HG02623 (cell line): ENCODE measurements at regions not wholly inside any gene's neighbourhood (a gene's known extent, or its start where the extent isn't known, plus 50 kb on each side); places are given as distances from the start of the nearest gene placed in this dataset.
"Not testable (repeated sequence)": the region's sequence is repeated elsewhere in the genome, so short reads cannot be mapped to it uniquely, and the experiment has no call there.

Experiments
- ATAC-seq: cut with Tn5 transposase; IDR thresholded peaks from one replicate; pipeline ENCODE4 v1.9.1; 2021; ENCODE audit warnings: moderate library complexity; ENCODE audit not compliant: unreplicated experiment

DNA sequence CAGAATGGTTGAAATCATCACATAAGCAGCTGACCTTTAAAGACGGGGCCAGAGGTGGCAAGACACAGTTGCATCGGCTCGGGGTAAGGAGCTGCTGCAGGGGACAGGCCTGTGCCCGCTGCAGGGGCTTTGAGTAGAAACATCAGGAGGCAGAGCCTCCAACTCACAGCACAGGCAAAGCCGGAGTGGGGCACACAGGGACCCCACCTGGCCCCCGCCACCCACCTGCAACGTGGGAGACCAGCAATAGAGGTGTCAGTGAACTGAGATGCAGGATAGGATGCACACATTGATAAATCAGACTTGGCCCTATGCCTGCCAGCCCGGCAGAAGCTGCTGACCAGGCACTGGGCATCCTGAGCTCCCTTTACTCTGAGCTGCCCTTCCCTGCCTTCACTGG, 257.2 kb downstream of the NPHP4 start:
- ATAC-seq: no peak

DNA sequence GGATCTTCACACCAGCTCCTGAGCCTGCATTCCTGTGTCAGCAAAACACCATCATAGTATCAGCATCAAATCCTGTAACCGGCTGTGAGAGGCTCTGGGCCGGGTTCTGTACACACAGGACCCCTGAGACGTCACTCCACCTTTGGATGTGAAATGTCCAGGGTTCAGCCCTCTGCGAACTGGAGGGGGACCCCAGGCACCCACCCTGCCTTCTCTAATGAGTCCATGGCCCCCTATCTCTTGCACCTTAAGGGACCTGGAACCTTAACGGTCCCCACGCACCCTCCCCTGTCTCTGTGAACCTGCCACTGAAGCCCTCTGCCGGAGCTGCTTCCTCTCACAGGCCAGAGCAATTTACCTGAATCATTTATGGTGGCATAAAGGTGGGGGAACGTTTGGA, 257.8 kb downstream of the NPHP4 start:
- ATAC-seq: no peak

DNA sequence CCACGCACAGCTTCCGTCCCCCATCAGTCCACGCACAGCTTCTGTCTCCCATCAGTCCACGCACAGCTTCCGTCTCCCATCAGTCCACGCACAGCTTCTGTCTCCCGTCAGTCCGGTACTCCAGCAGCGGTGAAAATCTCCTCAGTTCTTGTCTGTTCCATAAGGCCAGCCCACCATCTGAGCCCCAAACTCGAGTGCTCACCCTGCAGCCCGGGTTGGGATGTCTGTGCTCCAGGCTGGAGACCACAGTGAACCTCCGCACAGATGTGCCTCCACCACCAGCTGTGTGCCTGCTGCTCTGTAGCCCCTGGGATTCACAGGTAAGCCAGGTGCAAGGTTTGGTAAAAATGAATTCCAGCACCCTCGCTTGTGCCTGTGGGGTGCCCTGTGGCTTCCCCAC, 258.6 kb downstream of the NPHP4 start:
- ATAC-seq: no peak

DNA sequence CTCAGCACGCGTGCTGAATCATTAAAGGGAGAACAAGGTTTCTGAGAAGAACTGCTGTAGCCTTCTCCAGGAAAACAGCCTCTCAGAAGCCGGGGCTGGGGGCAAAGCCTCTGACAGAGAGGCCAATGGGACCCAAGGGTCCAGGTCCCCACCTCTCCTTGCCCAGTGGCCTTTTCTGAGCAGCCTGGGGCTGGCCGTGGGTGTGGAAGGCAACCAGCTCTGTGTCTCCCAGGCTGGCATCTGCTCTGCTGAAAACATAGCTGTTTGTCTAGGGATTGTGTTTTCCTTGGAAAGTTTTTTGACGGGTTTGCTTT, 261.2 kb downstream of the NPHP4 start:
- ATAC-seq: no peak

DNA sequence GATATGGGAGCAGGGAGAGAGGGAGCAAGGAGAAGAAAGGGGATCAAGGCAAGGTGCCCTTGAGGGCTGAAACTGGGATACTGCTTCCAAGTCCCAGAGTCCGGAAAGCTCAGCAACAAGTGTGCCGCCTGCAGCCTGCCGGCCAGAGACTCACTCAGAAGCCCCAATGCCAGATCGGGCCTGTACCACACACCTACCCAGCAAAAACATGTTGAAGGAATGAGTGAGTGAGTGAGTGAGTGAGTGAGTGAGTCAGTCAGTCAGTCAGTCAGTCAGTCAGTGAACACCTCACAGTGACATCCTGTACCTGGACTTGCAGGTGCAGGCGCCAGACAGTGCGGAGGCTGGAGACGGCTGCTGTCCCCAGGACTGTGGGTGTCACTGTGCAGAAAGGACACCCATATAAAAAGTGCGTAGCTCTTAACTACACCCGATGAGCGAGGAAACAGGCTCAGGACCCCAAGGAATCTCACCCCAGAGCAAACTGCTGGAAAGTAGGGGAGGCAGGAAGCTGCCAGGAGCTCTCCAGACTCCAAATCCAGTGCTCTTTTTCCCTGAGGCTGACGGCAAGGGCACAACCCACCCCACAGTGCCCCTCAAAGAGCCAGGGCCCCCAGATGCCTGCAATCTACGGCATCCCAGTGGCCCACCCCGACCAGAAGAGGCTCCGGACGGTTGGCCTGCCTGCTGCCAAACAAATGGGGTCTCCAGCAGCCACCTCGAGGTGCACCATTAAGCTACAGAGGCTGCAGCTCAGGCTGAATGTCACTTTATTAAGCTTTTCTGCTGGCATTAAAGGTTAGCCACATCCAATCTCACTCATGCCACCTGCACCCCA, 261.7 kb downstream of the NPHP4 start:
- ATAC-seq: no peak

DNA sequence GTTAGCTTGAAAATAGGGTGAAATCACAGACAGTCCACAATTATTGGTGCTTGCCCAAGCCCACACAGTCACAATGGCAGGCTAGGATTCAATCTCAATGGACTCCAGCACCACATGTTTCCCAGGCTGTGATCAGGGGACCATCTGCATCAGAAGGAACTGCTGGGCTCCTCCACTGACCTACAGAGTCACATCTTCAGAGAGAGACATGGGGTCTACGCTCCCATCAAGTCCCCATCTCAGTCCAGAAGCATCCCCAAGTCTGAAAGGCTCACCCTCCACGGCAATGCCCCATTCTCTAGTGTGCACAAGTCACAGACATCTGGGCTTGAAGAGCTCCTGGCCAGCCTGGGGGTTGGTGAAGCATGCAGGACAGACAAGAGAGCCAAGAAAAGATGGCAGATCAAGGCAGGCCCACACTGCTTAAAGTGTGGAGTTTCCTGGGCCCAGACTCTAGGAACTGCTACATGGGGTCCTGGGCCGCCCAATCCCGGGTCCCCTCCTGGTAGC, 262.5 kb downstream of the NPHP4 start:
- no peak for ATAC-seq

DNA sequence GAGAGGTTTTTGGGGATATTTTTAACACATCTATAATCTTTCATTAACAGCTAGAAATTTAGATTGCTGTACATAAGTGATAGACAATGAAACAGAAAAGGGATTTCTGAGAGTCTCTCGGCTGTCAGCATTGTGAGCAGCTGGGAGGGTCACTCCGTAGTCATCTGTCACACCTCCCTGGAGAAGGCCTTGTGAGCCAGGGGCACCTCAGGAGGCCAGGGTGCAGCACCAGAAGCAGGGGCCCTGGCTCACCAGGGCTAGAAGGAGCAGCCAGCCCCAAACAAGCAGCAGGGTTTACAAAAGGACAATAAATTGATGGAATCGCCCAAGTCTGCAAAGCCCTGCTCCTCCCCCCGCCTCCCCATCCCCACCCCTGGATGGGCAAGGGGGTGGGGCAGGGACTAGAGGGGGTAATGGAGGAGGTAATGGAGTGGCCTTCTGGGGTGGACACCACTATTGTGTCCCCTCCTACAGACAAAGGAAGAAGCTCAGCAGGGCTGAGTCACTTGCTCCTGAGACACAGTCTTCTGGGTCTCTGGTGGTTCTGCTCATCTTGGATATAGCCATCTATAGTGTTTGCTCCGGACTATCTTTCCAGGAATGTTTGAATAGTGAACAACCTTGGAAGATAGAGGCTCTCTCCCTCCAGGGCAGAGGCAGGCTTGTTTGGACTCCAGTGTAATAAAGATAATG, 263.4 kb downstream of the NPHP4 start:
- ATAC-seq: no peak

DNA sequence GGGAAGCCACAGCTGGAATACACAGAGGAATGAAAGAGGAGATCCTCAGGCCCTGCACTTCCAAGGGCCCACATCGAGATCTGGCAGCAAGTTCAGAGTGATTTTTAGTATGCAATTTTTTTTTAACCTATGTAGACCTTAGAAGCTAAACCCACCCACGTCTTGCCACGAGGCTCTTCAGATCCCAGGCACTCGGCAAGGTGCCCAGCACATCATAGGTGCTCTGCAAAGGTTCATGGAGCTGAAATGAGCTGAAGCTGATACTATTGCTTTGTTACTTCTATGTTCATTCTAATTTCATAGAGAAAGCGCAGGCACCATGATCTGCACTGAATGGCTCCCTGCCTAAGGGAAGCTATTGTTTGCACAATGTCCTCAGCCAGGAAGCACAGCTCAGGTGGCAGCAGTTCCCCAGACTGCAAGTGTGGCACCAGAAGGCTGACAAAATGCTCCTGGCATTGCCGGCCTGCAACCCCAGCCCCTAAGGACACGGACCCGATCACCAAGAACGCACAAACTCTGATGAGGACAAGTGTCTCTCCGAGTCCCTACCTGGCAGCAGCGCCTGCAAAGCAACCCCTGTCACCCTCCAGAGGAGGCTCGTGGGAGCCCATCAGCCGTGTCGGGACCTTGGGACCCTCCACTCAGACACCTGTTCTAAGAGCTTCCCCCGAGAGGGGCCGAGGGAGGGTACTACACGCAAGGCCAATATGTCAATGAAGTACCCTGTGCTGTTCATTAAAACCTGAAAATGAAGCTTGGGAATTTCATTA, 264.2 kb downstream of the NPHP4 start:
- no peak for ATAC-seq

DNA sequence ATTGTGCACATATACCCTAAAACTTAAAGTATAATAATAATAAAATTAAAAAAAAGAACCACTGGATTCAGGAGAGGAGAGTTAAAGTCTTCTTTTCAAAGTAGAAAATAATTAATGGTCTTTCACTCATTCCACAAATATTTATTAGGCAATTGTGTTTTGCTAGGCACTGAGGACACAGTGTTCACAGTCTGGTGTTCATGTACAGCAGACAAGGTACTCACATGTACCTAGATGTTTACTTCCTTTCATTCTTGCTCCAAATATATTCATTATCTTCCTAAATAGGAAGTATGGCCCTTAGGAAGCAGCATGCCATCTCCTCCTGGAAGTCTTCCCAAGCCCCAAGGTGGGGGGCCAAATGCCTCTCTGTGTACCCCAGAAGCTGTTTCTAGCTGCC, 265.0 kb downstream of the NPHP4 start:
- ATAC-seq: no peak

DNA sequence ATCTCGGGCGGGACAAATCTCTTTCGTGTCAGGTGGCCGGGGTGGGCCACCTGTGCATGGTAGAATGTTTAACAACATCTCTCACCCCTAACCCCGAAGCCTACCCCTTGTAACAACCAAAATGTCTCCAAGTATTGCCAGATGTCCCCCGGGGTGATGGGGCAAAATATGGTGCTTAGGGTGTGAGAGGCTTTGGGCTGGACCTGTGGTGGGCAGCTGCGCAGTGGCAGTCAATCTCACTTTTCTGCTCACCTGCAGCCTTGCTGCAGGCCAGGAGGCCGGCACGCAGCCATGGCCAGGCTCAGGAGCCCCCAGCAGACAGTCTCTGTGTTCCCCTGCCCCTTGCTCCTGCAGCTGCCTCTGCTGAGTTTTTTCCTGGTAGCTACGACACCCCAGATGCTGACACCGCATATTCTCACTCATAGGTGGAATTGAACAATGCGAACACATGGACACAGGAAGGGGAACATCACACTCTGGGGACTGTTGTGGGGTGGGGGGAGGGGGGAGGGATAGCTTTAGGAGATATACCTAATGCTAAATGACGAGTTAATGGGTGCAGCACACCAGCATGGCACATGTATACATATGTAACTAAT, 265.5 kb downstream of the NPHP4 start:
- not testable (repeated sequence) for ATAC-seq

DNA sequence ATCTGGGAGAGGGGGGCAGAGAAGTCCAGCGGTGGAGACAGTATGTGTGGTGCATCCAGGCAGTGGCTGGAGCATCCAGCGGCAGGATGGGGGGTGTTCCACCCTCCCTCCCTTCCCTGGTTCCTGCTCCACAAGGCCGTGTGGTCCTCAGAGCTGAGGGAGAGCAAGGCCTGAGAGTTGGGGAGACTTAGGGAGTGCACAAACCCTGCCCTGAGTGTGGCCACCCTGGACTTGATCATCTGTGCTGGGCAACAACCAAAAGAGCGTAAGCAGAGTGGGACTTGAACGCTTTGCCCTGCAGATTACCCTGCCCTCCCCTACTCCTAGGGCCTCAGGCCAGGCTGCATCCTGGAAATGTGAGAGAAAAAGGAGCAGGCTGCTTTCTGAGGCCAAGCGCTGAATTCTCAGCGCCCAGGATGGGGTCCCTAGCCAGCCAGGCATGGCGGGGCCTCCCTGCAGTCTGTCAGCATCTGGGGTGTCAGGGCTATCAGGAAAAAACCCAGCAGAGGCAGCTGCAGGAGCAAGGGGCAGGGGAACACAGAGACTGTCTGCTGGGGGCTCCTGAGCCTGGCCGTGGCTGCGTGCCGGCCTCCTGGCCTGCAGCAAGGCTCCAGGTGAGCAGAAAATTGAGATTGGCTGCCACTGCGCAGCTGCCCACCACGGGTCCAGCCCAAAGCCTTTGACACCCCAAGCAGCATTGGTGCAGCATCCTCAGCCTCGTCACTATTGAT, 266.2 kb downstream of the NPHP4 start:
- ATAC-seq: no peak

DNA sequence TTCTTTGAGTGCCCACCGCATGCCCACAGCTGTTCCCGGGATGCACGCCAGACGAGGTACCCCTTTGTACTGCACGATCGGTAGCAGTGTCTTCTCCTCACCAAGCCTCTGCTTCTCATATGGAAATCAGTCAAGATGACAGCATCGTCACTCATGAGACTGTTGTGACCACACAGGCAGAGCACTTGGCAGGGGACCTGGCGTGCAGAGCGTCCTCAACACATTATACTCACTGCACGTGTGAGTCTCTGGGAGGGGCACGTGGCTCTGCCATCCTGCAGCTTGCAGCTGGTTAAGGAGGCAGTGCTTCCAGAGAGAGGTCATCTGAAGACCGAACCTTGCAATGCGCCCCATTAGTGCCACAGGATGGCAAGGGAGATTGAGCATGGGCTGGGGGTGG, 266.8 kb downstream of the NPHP4 start:
- no peak for ATAC-seq

DNA sequence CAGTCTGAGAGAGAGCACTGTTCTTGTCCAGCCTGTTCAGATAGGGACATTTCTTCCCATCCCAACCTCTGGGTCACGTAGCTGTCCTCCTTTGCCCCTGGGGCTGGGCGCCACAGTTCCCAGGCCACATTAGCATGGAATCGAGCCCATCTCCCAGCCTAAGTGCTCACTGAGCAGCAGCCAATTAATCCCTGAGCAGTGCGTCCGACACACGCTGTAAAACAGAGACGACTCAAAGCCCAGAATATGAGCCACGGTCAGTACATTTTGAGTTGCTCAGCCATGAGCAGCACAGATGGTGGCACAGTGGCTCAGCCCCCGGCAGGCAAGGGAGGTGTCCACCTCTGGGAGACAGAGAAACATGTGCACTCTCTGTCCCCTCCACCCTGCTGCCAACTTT, 267.4 kb downstream of the NPHP4 start:
- no peak for ATAC-seq

DNA sequence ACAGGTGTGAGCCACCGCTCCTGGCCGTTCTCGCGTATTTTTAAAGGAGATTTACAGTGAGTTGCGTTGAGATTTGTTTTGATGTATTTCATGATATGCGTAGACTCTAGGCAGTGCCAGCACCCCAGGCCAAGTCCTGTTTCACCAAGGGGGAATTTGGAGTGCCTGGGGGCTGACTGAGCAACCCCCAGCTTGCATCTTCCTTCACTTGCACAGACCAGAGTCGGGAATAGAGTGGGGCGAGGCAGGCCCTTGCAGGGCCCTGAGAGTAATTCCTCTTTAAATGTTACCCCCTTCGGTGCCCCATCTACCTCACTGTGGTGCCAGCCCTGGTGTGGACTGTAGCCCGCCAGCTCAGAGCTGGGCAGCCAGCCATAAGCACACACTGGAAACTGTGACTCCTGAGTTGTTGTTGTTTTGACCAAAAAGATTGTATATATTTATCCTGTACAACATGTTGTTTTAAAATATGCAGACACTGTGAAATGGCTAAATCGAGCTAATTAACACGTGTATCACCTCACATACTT, 269.5 kb downstream of the NPHP4 start:
- ATAC-seq: no peak

DNA sequence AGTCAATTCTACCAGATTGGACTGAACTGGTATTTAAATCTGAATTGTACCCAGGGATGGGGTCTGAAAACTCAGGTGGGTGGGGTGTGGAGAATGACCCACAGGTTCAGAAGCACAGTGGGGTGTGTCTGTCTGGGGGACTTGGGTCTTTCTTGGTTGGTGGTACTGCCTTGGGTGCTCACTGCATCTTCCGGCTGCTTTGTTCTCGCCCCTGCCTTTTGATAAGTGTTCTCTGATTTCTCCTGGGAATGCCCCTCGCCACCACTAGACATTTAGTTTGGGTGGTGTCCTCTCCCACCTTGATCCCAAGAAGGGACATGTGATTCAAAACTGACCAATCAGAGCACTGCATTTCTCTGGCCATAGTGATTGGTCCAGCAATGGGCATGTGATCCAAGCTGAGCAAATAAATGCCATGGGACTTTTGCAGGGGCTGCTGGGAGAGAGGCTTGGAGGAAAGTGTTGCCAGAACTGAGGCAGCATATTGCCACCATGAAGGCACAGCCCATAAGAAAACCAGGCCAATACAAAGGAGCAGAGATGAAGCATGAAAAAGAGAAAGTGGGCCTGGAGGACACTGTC, 270.5 kb downstream of the NPHP4 start:
- no peak for ATAC-seq

DNA sequence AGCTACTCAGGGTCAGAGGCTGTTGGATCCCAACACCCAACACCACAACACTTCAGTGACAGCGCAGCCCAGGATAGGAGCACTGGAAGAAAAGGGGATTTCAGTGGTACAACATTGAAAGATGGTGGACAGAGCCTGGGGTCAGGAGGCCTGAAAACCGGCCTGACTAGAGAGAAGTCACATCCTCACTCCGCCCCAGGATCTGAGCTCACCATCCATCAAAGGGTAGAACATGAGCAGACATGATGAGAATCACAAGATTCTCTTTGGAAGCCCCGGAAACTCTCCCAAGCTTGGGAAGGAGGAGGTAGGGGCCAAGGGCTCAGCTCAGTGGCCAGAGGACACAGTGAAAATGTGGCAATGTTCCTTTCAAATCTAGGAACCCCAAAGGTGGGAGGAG, 271.3 kb downstream of the NPHP4 start:
- ATAC-seq: no peak

DNA sequence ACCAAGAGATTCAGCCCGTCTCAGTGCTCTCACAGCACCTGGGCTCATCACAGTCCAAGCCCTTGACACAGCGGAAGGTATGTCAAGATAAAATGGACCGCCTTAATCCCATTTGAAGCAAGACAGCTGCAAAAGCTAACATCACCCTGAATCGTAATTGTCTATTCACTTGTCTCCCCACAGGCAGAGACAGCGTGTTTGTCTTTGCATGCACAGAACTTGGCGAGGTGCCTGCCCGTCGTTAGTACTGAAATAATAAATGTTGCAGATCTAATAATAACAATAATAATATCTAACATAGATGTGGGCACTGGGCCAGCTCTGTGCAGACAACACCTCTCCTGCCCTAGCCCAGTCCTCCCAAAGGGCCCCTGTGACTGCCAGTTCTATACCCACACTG, 271.7 kb downstream of the NPHP4 start:
- no peak for ATAC-seq

DNA sequence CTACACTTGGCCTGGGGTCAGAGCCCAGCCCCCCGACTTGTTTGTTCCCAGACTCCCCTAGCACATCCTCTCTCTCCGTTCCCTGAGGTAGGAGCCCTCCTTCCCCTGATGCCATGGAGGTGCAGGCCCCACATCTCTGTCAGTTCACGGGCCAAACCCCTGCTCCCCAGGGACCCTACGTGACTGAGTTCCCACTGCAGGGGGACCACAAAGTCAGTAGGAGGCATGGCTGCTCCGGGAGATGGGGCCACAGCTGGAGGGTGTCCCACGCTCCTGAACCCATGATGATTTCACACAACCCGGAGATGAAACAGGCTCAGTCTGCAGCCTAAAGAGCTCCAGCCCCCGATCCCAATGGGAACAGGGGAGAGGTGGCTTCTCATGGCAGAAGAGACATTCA, 272.2 kb downstream of the NPHP4 start:
- no peak for ATAC-seq

DNA sequence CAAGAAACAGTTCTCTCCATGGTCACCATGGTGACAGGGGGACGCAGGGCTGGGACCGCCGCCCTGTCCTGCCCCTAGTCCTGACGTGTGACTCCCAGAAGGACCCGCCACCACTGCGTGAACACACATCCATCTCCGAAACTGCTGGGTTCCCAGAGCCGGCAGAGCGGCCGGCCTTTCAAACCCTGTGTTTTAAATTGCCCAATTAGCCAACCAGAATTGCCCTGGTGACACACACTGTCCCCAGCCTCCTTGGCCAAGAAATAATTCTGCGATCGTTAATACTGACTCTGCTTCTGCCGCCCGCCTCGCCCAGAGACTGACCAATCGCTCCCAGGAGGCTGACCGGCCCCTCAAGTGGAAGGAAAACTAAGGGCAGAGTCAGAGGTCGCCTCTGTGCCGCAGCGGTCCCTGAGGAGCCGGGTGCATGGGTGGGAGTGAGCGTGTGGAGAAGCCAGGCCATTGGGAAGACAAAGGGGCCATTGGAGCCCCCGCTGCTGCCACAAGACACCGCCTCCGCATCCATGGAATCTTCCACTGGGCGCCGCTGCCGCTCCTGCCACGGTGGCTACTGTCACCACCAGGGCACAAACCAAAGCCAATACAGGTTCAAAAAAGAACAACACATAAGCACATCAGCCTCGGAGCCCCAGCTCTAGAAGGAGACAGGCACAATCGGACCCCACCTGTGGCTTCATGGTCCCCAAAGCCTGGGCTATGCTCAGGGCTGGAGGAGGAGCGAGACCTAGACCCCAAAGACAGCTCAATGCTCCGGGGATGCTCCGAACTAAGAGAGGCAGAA, 273.2 kb downstream of the NPHP4 start:
- ATAC-seq: no peak
